ENCODE measurements at regions not wholly inside any gene's neighbourhood (a gene's known extent, or its start where the extent isn't known, plus 50 kb on each side); places are given as distances from the start of the nearest gene placed in this dataset.
A peak's percentile ranks its signal among the peaks of the same experiment; 100 is the strongest.

DNA sequence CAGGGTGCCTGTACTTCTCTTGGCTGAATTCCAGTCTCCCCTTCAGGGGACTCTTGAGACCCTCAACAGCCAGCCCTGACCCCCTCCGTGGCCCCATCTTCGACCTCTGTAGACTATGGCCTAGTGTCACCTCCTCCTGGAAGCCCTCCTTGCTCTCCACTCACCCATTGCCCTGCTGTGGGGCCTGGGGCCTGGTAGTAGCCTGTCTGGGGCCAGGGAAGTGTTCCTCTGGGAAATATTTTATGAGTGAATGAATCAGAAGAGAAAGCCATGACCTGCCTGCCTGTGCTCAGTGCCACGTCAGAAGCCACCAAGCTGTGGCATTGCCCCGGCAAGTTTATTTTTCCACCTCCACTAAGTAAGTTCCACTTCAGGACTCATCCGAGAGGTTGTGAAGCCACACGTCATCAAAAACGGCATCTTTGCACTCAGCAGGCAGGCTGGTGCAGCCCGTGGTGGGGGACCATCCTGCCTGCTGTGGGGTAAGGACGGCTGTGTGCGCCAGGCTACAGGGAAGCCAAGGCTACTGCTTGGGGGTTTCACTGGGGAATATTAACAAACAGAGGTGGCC is 59.6 kb upstream of the PPARA start:
- DNase-seq (ENCODE audit: low read depth, low spot score): peak; percentile 37

DNA sequence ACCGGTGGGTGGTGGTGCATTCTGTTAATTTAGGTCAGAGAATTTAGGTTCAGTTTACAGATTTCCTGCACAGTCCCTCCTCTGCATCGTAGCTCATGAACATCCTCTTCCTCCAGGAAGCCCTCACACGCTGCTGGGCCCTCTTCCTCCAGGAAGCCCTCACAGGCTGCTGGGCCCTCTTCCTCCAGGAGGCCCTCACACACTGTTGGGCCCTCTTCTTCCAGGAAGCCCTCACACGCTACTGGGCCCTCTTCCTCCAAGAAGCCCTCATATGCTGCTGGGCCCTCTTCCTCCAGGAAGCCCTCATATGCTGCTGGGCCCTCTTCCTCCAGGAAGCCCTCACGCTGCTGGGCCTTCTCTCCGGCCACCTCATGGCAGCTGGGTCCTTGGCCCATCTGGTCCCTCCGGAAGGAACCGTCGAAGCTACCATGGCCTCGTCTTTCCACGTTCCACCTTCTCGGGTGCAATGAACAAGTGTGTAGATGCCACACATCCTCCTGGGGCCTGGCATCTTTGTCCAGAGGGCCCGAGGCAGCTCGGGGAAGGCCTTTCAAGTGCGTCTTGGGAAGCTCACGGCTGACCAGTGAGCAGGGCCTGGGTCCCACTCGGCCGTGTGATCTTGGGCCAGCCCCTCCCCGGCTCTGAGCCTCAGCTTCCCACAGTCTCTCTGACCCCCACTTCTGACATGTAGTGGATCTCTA is 58.9 kb upstream of the PPARA start:
- no peak for DNase-seq (ENCODE audit: low read depth, low spot score)

DNA sequence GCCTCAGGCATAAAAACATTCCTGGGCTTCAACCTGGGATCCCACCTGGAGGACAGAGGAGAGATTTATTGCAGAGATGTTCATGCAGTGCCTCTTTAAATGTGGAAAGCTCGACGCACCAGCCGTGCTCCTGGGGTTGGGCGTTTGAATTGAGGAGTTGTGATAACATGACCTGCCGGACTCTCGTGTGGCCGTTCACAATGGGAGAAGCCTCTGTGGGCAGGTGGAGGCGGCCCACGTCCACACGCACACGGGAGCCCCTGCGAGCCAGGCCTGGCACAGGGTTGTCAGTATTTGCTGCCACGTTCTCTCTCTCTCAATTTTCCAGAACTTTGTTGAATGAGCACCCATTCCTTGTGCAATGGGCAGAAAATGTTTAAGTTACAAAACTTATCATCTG is 58.3 kb upstream of the PPARA start:
- DNase-seq (ENCODE audit: low read depth, low spot score): no peak

DNA sequence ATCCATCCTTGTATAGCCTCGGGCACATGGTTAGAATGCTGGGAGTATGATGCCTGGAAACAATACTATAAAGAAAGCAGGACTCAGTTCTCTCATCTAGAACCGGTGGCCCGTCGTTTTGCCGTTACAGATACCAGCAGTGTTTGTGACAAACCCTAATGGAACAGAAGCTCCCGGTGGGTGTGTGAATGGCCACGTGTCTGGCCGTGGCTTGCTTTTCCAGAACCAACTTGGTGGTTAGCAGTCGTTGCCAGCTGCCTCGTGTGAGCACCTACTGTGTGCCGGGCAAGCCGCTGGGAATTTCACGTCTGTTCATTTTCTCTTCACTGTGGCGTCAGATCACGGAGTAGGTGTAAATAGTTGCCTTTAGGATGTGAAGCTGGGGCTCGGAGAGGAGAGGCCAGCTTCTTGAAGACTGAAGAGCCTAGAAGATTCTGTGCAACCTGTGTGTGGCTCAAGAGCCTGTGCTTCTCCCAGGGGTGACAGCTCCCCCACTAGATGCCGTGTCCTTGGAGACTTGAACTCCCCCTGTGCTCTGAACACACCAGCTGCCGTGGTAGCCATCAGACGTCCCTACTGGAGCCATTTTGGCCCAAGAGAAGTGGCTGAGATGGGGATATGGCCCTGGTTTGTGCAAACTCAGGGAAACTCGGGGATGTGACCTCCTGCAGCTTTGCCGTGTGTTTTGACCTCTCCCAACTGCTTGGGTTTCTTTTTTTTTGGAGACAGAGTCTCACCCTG is 57.5 kb upstream of the PPARA start:
- no peak for DNase-seq (ENCODE audit: low read depth, low spot score)

DNA sequence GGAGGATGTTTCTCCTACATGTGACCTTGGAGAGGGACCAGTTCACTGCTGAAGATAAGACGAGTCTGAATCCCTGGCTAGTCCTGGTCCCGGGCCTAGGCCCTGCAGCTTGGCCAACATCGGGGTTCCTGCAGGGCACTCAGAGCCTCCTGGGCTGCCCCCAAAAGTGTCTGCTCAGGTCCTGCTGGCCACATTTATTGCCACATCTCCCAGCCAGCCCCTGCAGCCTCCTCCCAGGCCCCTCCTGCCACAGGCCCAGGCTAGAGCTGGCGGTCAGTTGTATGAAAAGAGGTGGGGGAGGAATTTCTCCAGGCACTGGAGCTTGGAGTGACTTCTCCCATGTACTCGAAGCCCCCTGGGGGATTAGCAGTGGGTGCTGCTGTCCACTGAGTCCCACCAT is 56.5 kb upstream of the PPARA start:
- DNase-seq (ENCODE audit: low read depth, low spot score): no peak

DNA sequence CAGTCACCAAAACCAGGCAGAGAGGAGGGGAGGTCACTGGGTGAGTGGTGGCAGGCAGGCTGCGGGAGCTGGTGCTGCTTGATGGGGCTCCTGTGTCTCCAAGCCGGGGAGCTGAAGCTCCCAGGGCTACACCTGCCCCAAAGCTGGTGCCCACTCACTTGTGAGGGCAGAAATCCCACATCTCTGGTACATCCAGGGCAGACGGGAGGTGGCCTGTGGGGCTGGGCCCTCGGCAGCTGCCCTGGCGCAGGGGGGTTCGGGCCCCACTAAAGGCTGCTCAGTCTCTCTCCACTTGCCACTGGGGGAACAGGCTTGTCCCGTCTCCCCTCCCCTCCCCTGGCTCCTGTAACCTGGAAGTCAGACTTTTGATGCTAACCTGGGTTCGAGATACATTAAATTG is 55.6 kb upstream of the PPARA start:
- DNase-seq (ENCODE audit: low read depth, low spot score): no peak

DNA sequence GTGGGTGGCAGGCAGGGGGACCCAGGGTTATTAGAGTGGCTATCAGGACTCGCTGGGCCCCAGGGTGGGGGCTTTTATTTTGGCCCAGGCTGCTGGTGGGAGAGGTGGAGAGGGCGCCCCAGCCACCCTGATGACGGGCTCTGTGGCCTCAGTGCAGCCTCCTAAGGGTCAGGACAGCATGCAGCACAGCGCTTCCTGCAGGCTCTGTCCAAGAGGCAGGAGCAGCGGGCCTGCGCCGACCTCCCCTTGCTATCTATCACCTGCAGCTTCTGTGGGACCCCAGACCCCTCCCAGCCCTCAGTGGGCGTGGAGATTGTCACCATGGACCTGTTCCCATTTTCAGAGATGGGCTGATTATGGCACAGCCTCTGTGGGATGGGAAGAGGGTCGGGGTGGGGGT is 54.3 kb upstream of the PPARA start:
- no peak for DNase-seq (ENCODE audit: low read depth, low spot score)

DNA sequence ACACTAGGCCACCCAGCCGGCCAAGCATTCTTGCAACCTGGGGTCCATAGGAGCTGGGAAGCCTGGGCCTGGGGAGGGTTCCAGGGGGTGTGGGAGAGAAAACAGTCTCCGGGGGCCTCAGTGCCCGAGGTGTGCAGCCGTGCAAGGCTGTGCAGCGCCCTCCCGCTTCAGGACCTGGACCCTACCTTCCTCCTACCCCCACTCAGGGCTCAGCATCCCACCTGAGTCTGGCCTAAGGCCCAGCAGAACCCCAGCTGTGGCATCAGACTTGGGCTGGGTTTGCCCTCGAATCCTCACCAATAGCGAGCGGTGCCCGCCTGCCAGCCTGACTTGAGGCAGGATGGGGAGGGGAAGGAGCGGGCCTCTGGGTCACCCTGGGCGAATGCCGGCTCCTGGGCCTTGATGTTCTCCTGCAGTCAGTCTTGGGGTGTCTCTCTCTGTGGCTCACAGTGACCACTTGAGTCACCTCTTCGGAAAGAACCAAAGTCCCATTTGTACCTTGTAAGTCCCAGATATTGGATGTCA is 53.6 kb upstream of the PPARA start:
- DNase-seq (ENCODE audit: low read depth, low spot score): no peak

DNA sequence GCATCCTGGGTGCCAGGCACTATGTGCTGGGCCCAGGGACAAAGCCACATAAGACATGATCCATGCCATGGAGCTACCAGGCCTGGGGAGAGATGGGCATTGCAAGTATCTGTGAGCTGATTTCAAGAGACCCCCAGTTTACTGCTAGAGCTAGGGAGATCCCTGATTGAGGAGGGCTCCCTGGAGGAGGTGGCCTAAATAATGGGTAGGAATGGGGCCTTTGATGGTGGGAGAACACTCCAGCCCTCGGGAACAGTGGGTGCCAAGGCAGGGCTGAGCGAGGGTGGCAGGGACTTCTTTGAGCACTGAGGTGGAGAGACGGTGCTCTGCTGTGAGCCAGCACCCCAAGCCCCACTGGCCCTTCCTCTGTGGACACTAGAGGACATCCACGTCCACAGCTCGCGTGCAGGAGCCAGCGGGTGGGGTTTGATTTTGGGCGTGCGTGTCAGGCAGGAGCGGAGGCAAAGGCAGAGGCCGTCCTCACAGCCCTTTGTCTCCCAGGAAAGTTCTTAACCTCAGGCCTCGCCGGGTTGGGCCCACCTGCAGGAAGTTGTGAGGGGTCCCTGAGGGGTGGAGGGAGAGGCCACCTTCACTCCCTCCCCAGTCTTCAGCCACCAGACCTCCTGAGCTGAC is 52.9 kb upstream of the PPARA start:
- no peak for DNase-seq (ENCODE audit: low read depth, low spot score)

DNA sequence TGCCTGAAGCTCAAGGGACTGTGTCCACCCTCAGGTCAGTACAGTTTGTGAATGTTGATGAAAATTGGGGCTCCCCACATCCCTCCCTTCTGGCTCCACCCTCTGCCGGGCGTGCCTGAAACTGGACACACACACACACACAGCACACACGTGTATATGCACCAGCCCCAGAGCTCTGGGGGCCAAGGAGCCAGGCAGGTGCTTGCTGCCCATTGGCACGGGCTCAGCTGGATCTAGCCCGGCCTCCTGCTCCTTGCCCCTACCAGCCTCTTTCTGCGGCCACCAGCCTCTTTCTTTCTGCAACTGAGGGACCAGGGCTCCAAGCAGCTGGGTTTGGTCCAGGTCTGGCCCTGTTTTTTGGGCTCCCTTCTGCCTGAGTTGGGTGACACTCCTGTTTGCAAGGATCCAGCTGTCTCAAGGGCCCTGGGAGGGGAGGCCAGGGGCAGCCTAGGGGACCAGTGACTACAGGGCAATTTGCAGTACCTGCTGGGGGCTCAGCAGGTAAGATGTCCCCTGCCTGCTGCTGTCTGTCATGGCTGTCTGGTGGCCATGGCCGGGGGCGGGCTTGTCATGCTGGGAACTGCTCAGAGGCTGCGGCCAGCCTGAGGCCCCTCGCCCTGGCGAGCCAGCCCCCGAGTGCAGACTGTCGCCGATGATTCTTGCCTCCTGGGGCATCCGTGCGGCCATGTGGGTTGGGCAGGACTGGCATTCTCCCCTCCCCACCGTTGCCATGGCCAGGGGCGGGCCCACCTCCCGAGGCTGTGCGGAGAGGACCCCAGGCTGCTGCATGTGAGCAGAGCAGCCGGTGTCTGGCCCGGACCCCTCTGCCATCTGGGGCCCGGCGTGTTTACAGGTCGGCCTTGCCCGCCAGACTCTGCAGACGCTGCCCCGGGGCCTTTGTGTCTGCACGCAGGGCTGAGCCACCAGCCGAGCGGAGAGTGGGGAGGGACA is 51.5 kb upstream of the PPARA start:
- no peak for DNase-seq (ENCODE audit: low read depth, low spot score)

DNA sequence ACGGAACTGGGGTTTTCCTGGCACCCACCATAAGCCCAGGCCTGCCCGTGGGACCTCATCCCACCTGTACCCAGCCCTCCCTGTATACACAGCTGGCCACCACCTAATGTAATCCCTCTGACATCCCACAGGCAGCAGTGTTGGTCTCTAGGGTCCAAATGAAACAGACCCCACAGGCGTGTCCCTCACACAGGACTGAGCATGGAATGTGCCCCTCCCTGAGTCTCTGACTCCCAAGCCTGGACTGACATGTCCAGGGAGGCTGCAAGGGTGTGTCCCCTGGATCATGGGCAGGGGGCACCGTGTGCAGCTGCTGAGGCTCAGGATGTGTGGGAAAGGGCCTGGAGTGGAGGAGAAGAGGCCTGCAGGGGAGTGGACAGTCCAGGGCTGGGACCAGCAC is 50.6 kb upstream of the PPARA start:
- no peak for DNase-seq (ENCODE audit: low read depth, low spot score)

DNA sequence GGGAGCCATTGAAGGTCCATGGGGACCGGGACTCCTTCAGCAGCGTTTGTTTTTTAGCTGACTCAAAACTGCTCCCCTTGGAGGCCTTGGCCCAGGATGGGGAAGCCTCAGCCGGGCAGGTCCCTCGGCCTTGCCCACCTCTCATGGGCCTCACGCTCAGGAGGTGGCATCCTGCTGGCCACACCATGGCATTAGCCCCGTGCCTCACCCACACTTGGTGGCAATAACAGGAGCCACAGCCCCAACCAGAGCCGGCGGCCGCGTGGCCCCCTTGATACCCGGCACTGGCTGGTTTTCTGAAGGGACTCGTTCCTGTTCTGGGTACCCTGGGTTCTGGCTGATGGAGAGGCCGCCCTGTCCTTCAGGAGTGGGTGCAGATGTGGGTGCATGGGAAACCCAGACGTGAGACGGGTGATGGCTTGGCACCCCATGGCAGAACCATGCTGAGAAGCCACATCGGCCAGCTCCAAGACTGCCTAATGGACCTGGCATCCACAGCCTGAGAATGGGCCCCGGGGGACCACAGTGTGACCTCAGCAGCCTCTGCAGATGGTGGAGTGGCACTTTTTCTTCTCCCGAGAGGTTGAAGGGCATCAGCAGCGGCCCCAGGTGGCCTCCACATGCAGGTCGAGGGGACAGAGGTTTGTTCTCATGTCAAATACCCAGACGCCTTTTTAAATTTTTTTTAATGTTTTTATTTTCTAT is 49.8 kb upstream of the PPARA start:
- DNase-seq (ENCODE audit: low read depth, low spot score): no peak

Data from astrocyte of the hippocampus (primary cell).